Neural cell (in vitro differentiated cells): ENCODE measurements at regions not wholly inside any gene's neighbourhood (a gene's known extent, or its start where the extent isn't known, plus 50 kb on each side); places are given as distances from the start of the nearest gene placed in this dataset.

Experiments
- H2AFZ ChIP-seq: fragments of 200-600, 300-800 bp; sonication (generic), shearing (Covaris generic); 2 replicates; pipeline ENCODE4 v1.6.0; 2014; ENCODE audit warnings: low read depth, mild to moderate bottlenecking, antibody characterized with exemption, low read length, moderate library complexity
- H3F3A ChIP-seq: fragments of 200-600 bp; shearing (Covaris generic); 2 replicates; pipeline ENCODE4 v1.6.1; 2016; ENCODE audit warnings: mild to moderate bottlenecking, moderate library complexity, mixed read lengths, antibody characterized with exemption, low read length; ENCODE audit not compliant: insufficient read depth, poor library complexity, severe bottlenecking
- H3K27ac ChIP-seq: fragments of 200-600, 300-800 bp; sonication (generic), shearing (Covaris generic); 2 replicates; pipeline ENCODE4 v1.5.1; 2014; ENCODE audit warnings: mild to moderate bottlenecking, low read length, moderate library complexity
- H3K27me3 ChIP-seq: fragments of 300-800, 200-600 bp; sonication (generic), shearing (Covaris generic); 2 replicates; pipeline ENCODE4 v1.6.0; 2014; ENCODE audit warnings: mild to moderate bottlenecking, low read depth, low read length, moderate library complexity; ENCODE audit not compliant: insufficient read depth
- H3K36me3 ChIP-seq: fragments of 300-800, 200-600 bp; sonication (generic), shearing (Covaris generic); 2 replicates; pipeline ENCODE4 v1.5.1; 2014; ENCODE audit warnings: mild to moderate bottlenecking, antibody characterized with exemption, low read length, moderate library complexity; ENCODE audit not compliant: insufficient read depth
- H3K4me2 ChIP-seq: fragments of 300-800, 200-600 bp; sonication (generic), shearing (Covaris generic); 2 replicates; pipeline ENCODE4 v1.6.0; 2014; ENCODE audit warnings: mild to moderate bottlenecking, low read length
- H3K4me3 ChIP-seq: fragments of 300-800, 200-600 bp; sonication (generic), shearing (Covaris generic); 2 replicates; pipeline ENCODE4 v1.5.1; 2014; ENCODE audit warnings: mild to moderate bottlenecking, low read length, moderate library complexity
- H3K79me2 ChIP-seq: fragments of 200-600 bp; shearing (Covaris generic); replicated peaks from 2 replicates; pipeline ENCODE4 v1.6.0; 2014; ENCODE audit warnings: mild to moderate bottlenecking, low read length, moderate library complexity; ENCODE audit not compliant: insufficient read depth
- H3K9ac ChIP-seq: fragments of 300-800, 200-600 bp; sonication (generic), shearing (Covaris generic); 2 replicates; pipeline ENCODE4 v1.6.1; 2016; ENCODE audit warnings: mild to moderate bottlenecking, low read length, mixed read lengths
- H3K9me2 ChIP-seq: fragments of 200-600 bp; shearing (Covaris generic); 2 replicates; pipeline ENCODE4 v1.6.1; 2016; ENCODE audit warnings: mild to moderate bottlenecking, low read length, mixed read lengths; ENCODE audit not compliant: insufficient read depth
- H3K9me3 ChIP-seq: fragments of 200-600, 300-800 bp; sonication (generic), shearing (Covaris generic); 2 replicates; pipeline ENCODE4 v1.6.1; 2016; ENCODE audit warnings: mild to moderate bottlenecking, mixed run types, low read length, moderate library complexity, mixed read lengths
- H4K20me1 ChIP-seq: fragments of 200-600 bp; shearing (Covaris generic); 2 replicates; pipeline ENCODE4 v1.6.1; 2016; ENCODE audit warnings: mild to moderate bottlenecking, mixed run types; ENCODE audit not compliant: insufficient read depth
- EP300 ChIP-seq: fragments of 450-650 bp; conservative IDR thresholded peaks from 2 replicates; pipeline ENCODE4 v1.6.1; 2014; ENCODE audit warnings: antibody characterized with exemption, mild to moderate bottlenecking, moderate library complexity; ENCODE audit not compliant: poor library complexity, severe bottlenecking
- EZH2 ChIP-seq: fragments of 200-600, 300-800 bp; shearing (Covaris generic), sonication (generic); IDR thresholded peaks from 2 replicates; pipeline ENCODE4 v1.6.1; 2014; ENCODE audit warnings: antibody characterized with exemption, low read length, borderline replicate concordance, mild to moderate bottlenecking; ENCODE audit not compliant: insufficient read depth, poor library complexity, severe bottlenecking
- MXI1 ChIP-seq: fragments of 450-650 bp; conservative IDR thresholded peaks from 2 replicates; pipeline ENCODE4 v1.6.1; 2014; ENCODE audit warnings: antibody characterized with exemption, mild to moderate bottlenecking; ENCODE audit not compliant: poor library complexity, severe bottlenecking
- POLR2AphosphoS5 ChIP-seq: IDR thresholded peaks from 2 replicates; pipeline ENCODE4 v1.6.1; 2012
- RAD21 ChIP-seq: fragments of 450-650 bp; conservative IDR thresholded peaks from 2 replicates; pipeline ENCODE4 v1.6.1; 2014; ENCODE audit warnings: antibody characterized with exemption, mild to moderate bottlenecking, moderate library complexity
- REST ChIP-seq: IDR thresholded peaks from 2 replicates; pipeline ENCODE4 v1.6.1; 2012; ENCODE audit warnings: borderline replicate concordance
- SMC3 ChIP-seq: fragments of 450-650 bp; conservative IDR thresholded peaks from 2 replicates; pipeline ENCODE4 v1.6.1; 2014; ENCODE audit warnings: antibody characterized with exemption, mild to moderate bottlenecking, moderate library complexity; ENCODE audit not compliant: poor library complexity
- TAF1 ChIP-seq: IDR thresholded peaks from 2 replicates; pipeline ENCODE4 v1.6.1; 2012; ENCODE audit warnings: low read depth
- TF ChIP-seq, protein P1 (sequence below): fragments of 450-650 bp; IDR thresholded peaks from 2 replicates; pipeline ENCODE4 v1.5.1; 2014; ENCODE audit warnings: antibody characterized with exemption, mild to moderate bottlenecking, moderate library complexity; ENCODE audit not compliant: poor library complexity, severe bottlenecking

- no peaks in the 10 kb centered on the region for H3K9me3 ChIP-seq
- no peaks in the 10 kb centered on the region for H3K36me3 ChIP-seq
- TF ChIP-seq POLR2AphosphoS5 (no peak), EZH2 (no peak), TAF1 (no peak), SMC3 (no peak), REST (no peak), MXI1 (no peak), EP300 (no peak), RAD21 (no peak)
- TF ChIP-seq, protein P1, sequence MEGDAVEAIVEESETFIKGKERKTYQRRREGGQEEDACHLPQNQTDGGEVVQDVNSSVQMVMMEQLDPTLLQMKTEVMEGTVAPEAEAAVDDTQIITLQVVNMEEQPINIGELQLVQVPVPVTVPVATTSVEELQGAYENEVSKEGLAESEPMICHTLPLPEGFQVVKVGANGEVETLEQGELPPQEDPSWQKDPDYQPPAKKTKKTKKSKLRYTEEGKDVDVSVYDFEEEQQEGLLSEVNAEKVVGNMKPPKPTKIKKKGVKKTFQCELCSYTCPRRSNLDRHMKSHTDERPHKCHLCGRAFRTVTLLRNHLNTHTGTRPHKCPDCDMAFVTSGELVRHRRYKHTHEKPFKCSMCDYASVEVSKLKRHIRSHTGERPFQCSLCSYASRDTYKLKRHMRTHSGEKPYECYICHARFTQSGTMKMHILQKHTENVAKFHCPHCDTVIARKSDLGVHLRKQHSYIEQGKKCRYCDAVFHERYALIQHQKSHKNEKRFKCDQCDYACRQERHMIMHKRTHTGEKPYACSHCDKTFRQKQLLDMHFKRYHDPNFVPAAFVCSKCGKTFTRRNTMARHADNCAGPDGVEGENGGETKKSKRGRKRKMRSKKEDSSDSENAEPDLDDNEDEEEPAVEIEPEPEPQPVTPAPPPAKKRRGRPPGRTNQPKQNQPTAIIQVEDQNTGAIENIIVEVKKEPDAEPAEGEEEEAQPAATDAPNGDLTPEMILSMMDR: no peak
- H3K4me2 ChIP-seq: no peak overlapping the region
- H4K20me1 ChIP-seq: no peaks in the 10 kb centered on the region
- H3K27me3 ChIP-seq: no peaks in the 10 kb centered on the region
- H3K9me2 ChIP-seq: no peaks in the 10 kb centered on the region
- no peak overlapping the region for H3K9ac ChIP-seq
- H2AFZ ChIP-seq: no peak overlapping the region
- no peak overlapping the region for H3K4me3 ChIP-seq
- no peaks in the 10 kb centered on the region for H3K79me2 ChIP-seq
- no peak overlapping the region for H3K27ac ChIP-seq
- H3F3A ChIP-seq: no peaks in the 10 kb centered on the region
Observed at GRCh38 chr9:107976767-107977166, 487.2 kb upstream of the KLF4 start.

- H3K27me3 ChIP-seq: no peaks in the 10 kb centered on the region
- H3K4me2 ChIP-seq: no peak overlapping the region
- no peak overlapping the region for H3K9ac ChIP-seq
- H3K9me2 ChIP-seq: no peaks in the 10 kb centered on the region
- H3K27ac ChIP-seq: no peak overlapping the region
- TF ChIP-seq TAF1 (no peak), MXI1 (no peak), REST (no peak), EP300 (no peak), EZH2 (no peak), SMC3 (no peak)
- TF ChIP-seq, protein P1: no peak
- no peaks in the 10 kb centered on the region for H3K36me3 ChIP-seq
- H3F3A ChIP-seq: no peaks in the 10 kb centered on the region
- H2AFZ ChIP-seq: no peak overlapping the region
- no peaks in the 10 kb centered on the region for H3K9me3 ChIP-seq
- H3K4me3 ChIP-seq: no peak overlapping the region
- H3K79me2 ChIP-seq: no peaks in the 10 kb centered on the region
- no peaks in the 10 kb centered on the region for H4K20me1 ChIP-seq
Observed at GRCh38 chr9:107975426-107976010, 485.9 kb upstream of the KLF4 start.
